ENCODE measurements at regions not wholly inside any gene's neighbourhood (a gene's known extent, or its start where the extent isn't known, plus 50 kb on each side); places are given as distances from the start of the nearest gene placed in this dataset.

DNA sequence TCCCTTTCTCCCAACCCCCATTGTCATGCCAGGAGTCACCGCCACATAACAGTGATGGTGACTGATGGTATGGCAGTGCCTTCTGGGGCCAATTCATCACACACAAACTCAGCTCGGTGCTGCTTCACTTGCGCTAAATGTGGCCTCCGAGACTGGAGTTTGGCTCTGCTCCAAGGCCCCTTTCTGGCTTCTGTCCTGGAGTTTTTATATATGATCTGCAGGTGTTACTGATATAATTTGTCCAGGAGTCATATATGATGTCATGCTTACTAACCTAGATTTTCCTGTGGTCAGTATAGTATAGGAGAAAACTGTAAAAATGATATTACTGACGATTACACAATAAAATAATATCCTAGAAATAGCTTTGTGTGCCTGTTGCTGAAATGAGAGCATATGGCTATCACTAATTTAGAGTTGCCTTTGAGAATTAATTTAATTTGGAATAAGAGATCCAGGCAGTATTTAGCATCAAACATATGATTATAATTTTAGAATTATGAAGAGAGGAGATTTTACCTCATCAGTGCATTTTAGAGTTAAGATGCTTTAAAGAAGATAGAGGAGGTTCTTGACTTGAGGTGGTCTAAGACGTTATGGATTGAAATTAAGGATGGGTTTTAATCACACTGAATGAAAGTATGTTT is 334.1 kb upstream of the CD180 start:
- no peak for TF ChIP-seq EP300 (IDR thresholded peaks at IDR 0.05)
- TF ChIP-seq CTCF (IDR thresholded peaks at IDR 0.05), result no peak

Data from tibial nerve (tissue), 4 donors.